ENCODE measurements at regions not wholly inside any gene's neighbourhood (a gene's known extent, or its start where the extent isn't known, plus 50 kb on each side); places are given as distances from the start of the nearest gene placed in this dataset.

DNA sequence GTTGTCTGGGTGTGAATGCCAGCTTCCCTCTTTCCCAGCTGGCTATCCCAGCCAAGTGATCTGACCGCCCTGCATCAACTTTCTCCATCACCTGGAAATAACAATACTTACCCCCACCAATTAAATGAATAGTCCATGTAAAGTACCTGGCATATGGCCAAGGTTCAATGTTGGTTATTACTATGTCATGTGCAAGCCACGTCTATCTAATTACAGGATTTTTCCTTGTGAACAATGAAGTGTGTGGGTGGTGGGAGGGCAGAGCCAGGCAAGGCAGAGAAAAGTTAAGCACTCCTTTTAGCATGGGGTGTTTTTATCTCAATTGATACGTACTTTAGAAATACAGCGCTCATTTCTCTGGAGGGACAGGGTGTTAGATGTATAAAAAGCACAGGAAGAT is 121.1 kb downstream of the NHLRC3 start:
- DNase-seq (ENCODE audit: low read depth in 4 of 4, low spot score in 1 of 4) = no peak

DNA sequence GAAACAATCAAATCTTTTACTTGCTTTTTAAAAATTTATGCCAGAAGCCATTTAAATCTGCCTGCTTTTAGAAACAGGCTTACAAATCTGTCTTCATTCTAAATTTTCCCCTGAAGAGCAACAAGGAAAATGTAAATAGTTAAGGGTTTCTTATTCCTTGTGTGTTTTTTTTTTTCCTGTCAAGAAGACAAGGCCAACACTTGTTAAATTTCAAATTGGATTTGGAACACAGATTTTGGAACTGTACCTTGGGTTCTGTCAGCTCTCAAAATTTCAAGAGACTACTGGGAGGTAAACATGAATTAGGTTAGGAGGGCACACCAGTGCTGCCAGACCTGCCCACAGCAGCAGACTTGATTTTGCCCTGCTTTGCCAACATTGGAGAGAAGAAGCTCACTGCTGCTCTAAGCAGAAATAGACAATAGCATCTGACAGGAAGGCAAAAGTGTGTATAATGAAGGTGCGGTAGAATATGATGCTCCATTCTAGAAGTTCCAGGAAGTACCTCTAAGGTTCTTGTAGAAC is 121.7 kb downstream of the NHLRC3 start:
- DNase-seq (ENCODE audit: low read depth in 4 of 4, low spot score in 1 of 4) = no peak

DNA sequence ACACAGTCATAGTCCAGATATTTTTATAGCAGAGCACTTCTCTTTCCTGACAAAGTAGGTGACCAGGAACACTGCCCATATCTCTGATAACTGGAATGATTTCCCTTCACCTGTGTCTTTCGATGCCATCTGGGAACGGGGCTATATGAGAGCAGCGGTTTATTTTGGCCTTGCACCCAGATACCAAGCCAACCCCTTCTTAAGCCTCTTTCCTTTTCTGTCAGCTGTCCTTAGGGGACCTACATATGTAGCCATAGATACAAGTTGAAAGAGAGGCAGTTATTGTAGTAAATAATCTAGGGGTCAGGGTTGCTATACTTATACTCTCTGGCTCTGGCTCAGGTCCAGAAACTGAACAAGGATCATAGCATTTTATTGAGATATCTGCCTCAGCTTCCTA is 128.8 kb downstream of the NHLRC3 start:
- DNase-seq (ENCODE audit: low read depth in 4 of 4, low spot score in 1 of 4) = no peak

DNA sequence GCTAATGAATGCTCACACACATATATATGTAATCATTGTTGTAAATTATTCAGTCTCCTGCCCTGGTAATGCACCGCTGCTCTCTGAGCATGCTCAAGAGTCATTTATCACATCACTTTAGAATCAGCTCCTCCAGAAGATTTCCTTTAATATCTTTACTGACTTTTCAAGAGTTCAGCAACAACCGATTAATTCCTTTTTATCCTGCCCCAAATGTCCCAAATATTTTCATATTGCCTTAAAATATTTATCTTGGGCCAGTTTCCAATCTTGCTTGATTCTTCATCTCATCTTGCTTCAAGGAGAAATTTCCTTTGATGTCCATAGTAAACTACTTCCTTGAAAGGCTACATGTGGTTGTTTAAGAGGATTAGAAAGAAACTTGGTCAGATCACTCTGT is 132.5 kb downstream of the NHLRC3 start:
- DNase-seq (ENCODE audit: low read depth in 4 of 4, low spot score in 1 of 4) = no peak

DNA sequence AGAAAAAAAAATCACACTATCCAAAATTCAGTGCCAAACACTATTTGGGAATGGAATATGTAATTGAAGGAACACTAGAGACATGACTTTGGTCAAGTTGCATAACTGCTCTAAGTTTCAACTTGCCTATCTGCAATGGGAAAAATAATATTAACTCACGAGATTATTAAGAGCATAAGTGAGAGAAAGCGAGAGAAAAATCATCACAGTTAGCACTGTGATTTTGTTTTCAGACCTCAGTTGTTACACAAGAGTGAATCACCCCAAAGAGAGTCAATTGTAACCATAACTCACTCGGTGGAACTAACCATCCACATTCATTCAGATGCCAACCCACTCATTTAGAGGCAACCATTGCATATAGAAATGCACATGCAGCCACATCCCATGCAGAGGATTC is 147.1 kb downstream of the NHLRC3 start:
- no peak for DNase-seq (ENCODE audit: low read depth in 4 of 4, low spot score in 1 of 4)

DNA sequence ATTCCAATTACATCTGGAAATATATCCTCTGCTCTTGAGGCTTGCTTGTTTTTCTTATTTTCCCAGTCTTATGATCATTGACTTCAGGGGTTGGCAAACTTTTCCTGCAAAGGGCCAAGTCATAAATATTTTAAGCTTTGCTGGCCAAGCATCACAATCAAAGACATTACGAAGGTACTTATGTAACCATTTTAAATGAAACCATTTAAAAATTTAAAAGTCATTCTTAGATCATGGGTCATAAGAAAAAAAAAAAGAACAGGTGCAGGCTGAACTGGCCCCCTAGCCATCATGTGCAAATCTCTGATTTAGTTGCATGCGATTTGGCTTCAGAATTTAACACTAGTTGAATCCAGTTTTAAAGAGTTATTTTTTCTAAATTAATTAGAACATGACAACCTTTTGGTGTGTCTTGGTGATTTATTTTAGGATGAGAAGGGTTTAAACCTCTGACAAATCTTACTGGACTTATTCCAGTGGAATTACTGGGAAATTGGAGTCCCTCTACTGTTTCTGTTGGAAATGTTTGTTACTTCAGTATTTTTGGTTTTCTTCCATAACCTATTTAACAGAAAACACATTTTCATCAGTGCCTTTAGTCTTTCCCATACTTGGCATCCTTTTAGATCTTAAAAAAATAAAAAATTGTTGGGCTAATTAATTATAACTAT is 148.1 kb downstream of the NHLRC3 start:
- DNase-seq (ENCODE audit: low read depth in 4 of 4, low spot score in 1 of 4) = no peak

DNA sequence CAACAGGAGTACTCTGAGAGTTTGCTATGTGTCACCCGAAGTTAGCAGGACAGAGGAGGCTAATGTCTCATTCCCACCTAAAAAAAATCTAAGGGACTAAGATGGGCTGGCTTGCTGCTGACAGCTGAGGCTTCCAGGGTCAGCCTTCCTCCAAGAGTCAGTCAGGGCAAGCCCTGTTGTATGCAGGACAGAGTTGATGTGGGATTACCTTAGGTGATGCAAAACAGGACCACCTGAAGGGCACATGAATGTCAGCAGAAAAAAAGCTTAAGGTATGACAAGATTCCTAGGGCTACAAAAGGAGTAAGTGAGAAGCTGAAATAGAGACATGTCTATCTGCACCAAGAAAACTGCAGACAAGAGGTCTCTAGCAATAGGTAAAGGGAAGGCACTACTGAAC is 151.5 kb downstream of the NHLRC3 start:
- DNase-seq (ENCODE audit: low read depth in 4 of 4, low spot score in 1 of 4) = no peak

DNA sequence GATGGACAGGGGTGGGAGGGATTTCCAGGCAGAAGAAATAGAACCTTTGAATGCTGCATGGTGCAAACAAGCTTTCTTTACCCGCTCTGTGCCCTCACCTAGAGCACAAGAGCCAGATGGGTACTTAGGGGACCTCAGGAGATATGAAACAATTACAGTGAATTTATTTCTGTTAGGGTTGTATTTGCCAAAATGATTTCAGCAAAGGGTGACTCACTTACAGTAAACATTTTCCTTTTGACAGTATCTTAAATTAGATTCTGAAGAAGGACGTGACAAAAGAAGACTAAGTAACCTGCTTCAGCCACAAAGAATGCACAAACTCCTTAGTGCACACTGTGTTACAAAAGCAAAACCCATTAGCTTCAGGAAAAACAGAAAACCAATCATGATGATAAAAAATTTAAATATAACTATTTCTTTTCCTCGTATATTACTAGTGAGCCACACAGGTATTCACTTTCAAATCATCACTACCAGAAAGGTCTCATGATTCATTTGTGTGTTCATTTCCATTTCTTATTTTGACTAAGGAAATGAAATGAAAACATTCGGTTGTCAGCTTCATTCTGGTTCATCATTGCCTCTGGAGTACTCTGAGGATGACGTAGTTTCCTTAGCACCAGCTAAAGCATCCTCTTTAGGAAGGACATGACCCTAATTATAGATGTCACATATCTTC is 158.8 kb downstream of the NHLRC3 start:
- DNase-seq (ENCODE audit: low read depth in 4 of 4, low spot score in 1 of 4) = no peak

DNA sequence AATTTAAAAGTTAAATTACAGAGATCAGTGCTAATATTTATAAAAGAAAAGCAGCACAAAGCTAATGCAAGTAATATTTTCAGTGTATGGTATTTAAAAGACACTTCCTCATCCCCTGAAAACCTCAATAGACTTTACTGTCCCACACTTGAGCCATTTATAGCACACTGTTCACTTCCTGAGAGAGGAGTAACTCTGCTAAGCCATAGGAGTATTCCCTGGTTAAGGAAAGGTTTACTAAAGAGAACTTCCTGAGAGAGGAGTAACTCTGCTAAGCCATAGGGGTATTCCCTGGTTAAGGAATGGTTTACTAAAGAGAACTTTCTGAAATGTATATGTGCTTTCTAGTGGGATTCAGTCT is 159.4 kb downstream of the NHLRC3 start:
- no peak for DNase-seq (ENCODE audit: low read depth in 4 of 4, low spot score in 1 of 4)

DNA sequence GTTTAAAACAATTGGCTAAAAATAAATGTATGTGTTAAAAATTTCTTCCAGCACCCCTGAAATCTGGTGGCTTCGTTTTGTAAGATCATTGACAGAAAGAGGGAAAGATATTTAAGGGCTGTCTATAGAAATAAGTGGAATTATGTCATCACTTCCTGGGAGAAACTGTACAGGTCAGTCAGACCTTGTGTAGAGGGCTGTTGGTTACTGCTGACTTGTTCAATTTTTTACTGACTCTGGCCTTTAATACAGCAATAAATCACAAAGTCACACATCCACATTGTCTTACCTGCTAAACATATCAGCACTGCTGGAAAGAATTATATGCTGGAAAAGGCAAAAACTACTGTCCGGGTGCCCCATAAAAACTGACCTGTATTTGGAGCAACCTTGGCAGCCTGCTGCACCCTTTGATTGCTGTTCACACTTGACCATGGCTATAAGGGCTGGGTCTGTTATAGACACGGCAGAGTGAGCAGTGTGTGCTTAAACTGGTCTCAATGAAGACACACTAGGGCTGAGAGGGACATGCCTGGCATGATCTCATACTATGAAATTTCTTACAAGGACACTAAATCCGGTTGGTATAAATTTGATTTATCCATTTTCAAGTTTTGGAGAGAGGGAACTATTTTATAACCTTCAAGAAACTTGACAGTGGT is 162.1 kb downstream of the NHLRC3 start:
- no peak for DNase-seq (ENCODE audit: low read depth in 4 of 4, low spot score in 1 of 4)

DNA sequence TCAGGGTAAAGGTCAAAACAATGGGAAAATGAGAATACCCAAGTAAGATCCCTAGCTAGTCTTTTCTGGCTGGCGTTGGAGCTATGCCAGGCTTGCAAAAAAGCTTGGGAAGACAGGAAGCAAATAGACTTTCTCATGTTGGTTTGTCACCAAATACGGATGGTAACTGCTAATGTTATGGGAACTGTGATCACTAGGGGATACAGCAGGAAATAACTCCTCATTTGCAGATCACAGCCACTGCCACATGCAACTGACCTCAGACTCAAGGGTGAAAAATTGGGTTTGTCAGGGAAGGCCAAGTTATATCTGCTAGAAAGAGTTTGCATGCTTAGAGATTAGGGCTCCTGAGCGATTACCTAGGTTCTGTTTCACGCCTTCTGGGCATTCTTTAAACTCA is 162.9 kb downstream of the NHLRC3 start:
- no peak for DNase-seq (ENCODE audit: low read depth in 4 of 4, low spot score in 1 of 4)

DNA sequence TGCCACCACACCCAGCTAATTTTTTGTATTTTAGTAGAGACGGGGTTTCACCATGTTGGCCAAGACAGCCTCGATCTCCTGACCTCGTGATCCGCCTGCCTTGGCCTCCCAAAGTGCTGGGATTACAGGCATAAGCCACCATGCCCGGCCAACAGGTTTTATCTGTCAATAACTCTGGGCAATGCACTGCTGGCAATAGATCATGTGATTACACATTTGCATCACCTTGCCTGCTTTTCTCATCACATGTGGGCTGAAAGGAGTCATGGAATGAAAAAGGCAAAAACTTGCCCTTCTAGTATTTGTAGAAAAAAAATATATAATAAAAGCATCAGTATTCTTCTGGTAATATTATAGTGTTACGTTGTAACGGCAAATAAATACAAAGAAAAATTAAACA is 164.5 kb downstream of the NHLRC3 start:
- no peak for DNase-seq (ENCODE audit: low read depth in 4 of 4, low spot score in 1 of 4)

DNA sequence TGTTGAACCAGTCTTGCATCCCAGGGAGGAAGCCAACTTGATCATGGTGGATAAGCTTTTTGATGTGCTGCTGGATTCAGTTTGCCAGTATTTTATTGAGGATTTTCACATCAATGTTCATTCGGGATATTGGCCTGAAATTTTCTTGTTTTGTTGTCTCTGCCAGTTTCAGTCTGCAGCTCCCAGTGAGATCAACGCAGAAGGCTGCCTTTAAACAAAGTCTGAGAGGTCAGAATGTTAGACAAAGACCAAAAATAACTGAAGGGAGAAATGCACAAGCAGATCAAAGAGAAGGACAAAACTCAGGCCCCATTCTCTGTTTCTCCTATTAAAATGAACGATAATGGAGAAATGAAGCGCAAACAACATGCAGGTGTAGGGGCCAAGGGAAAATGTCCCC is 170.4 kb downstream of the NHLRC3 start:
- no peak for DNase-seq (ENCODE audit: low read depth in 4 of 4, low spot score in 1 of 4)

DNA sequence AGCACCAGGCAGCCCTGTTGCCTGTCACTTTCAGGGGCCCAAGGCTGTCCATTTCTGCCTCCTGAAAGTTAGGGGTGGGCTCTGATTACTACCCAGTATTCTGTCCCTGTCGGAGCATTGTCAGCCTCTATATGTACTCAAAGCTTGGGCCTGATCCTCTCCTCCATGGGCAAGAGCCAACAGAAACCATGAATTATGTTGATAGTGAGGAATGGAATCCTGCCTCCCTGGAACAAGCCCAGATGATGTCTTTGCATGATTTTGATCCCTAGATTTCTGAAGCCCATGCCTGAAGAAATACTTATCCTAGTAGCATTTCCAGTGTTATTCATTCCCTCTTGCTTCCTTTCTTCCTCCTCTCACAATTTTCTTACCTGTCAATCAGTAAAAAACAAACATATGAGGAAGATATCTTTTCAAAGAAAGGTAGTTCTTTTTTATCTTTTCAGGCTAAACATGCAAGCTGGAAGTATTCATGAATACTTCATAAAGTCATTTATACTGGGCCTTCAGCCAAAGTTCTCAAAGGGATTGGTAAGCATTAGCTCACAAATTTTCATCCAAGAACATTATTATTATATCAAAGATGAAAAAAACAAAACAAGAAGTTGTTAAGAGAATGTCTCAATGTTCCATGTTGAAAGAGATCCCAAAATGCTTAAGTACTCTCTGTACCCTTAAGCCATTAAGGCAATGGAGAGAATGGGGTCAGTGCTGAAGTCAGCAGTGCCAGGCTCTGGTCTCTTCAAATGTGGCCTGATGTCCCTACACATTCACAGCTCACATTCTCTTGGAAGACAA is 171.7 kb downstream of the NHLRC3 start:
- no peak for DNase-seq (ENCODE audit: low read depth in 4 of 4, low spot score in 1 of 4)

DNA sequence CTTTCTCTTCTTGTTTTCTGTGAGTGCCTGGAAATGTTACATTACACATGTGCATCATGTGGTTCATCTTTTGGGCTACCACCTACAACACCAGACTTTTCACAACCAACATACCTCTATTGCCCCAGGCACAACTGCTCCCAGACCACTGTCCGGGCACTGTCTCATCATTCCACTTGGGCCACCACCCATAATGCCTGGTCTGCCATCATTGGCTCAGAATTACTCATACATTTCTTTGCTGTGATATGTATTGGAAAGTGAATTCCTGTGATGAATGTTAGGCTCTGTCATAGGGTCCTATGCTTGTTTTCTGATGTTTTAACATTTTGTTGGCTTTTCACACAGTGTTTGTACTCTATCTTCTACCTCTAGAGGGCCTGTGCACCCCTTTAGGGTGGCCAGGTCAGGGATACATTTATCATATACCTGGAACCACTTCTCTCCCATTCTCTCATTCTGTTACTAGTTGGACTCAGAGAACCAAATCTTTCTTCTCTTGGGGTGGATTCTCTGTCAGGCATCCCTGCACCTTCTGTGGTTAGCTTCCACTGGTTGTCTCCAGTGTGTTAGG is 172.8 kb downstream of the NHLRC3 start:
- DNase-seq (ENCODE audit: low read depth in 4 of 4, low spot score in 1 of 4) = no peak

DNA sequence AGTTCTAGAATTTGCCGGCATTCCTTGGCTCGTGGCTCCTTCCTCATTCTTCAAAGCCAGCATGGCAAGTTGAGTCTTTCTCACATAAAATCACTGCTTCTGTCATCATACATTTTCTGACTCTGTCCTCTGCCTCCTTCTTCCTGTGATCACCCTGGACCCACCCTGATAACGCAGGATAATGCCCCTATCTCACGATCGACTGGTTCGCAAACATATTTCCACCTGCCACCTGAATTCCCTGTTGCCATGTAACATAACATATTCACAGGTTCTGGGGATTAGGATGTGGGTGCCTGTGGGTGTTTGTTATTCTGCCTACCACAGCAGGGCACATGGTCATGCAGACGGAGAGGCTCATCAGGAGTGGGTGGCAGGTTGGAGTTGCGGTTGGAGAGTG is 177.7 kb downstream of the NHLRC3 start:
- DNase-seq (ENCODE audit: low read depth in 4 of 4, low spot score in 1 of 4) = no peak

DNA sequence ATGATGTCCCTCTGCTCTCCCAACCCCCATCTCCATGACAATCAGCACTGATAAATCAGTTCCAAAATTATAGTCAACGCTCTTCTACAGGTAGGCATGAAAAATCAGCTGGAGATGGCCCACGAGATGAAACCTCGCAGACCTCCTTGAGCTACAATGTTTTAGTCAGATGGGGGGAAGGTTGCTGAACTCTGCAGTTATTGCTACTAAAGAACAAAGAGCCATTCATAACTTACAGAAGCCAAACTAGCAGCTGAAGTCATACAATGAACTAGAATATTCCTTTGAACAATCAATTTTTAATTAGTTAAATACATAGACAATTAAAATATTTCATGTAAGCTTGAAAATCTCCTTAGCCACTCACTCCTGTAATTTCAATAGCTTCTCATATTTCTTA is 179.2 kb downstream of the NHLRC3 start:
- no peak for DNase-seq (ENCODE audit: low read depth in 4 of 4, low spot score in 1 of 4)

DNA sequence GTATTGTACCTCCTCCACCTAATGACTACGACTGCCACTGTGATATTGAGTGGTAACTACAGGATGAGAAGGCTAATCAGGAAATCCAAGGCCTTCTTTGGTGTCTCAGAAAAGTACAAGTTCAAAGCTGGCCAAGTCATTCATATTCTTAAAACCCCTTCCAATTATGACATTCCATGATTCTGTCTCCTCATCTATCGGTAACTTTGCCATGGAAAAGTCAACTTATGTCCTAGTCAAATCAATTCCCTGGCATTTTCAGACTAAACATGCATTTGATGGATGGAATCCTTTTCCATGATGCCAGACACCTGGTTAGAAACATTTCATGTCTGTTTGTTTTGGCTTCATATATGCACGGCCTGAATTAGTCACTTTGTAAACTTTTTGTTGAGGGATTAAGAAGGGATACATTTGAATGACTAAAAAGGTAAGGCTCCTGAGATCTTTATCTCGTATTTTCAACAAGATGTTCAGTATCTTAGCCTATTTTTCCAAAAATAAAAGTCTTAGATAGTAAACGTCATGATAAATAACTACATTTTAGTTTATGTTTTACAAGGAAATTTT is 186.5 kb downstream of the NHLRC3 start:
- no peak for DNase-seq (ENCODE audit: low read depth in 4 of 4, low spot score in 1 of 4)

DNA sequence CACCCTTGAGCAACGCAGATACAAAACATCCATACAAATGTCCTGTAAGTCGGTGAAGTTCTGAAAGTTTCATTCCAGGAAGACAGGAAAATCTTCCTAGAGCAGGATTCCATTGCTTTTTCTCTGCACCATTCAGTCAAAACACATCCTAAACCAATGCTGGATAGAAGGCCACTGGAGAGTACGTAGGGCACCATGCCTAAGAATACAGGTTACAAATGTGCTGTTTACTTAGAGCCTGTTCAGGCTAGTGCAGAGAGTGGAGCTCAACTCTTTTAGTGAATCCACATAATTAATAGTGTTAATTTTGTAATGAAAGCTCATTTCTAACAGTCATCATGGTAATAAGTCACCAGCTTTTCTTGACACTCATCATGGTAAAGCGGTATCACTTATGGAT is 187.6 kb downstream of the NHLRC3 start:
- DNase-seq (ENCODE audit: low read depth in 4 of 4, low spot score in 1 of 4) = no peak

DNA sequence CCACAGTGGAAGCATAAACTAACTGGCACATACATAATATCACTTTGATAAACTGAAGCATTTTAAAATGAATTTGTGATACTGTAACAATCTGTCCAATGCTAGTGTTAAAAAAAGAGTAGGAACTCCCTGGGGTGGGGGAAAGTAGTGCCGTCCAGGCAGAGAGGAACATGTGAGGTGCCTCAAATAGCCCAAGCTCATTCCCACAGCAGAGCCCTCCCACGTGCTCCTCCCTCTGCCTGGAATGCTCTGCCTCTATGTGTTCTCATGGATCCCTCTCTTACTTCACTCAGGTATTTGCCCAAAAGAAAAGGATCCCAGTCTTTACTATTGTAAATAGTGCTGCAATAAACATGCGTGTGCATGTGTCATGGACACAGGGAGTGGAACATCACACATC is 188.1 kb downstream of the NHLRC3 start:
- no peak for DNase-seq (ENCODE audit: low read depth in 4 of 4, low spot score in 1 of 4)

DNA sequence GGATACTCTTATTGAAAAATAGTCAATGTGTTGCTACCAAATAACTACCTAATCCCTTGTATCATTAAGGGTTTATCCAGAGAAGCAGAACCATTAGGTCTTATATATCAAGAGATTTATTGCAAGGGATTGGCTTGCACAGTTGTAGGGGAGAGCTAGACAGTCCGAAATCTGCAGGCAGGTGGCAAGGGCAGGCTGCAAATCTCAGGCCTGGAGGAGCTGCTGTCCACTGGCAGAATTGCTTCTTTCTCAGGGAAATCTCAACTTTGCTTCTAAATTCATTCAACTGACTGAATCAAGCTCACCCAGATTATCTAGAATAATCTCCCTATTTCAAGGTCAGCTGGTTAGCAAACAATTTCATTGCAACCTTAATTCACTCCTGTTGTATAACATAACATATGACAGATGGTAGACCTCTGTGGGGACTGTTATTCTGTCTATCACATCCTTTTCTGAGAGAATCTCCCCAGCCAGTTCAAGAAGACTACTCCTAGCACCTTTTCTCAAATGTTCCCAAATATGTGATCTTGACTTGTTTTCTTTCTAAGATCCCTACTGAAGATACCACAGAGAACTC is 194.2 kb downstream of the NHLRC3 start:
- no peak for DNase-seq (ENCODE audit: low read depth in 4 of 4, low spot score in 1 of 4)
